GM18511 (cell line): ENCODE measurements at regions not wholly inside any gene's neighbourhood (a gene's known extent, or its start where the extent isn't known, plus 50 kb on each side); places are given as distances from the start of the nearest gene placed in this dataset.
A peak's percentile ranks its signal among the peaks of the same experiment; 100 is the strongest.
"Not testable (repeated sequence)": the region's sequence is repeated elsewhere in the genome, so short reads cannot be mapped to it uniquely, and the experiment has no call there.

Experiments
- ATAC-seq: cut with Tn5 transposase; IDR thresholded peaks from one replicate; pipeline ENCODE4 v1.9.1; 2021; ENCODE audit warnings: mild to moderate bottlenecking, moderate library complexity; ENCODE audit not compliant: unreplicated experiment

DNA sequence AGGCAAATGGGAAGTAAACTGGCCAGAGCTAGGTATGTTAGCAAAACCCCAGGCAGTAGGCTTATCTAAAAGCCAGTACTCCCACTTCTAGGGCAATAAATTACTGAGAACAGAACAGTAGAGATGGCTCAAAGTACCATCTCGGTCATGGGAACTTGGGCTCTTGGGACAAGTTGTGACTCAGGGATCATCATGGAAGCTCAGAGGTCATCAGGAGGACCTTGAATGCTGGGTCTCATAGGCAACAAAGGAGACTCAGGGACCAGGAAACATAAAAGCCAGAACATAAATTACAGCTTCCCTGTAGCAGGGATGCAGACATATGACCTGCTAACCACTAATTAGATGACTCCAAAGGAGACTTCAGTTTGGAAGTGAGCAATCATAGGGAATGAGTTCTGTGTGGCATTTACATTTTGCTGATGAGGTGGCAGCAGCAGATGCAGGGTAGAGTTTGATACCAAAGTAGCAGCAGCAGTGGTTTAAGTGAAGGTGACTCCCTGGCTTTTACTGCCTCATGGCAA lies 97.6 kb upstream of the SCAF11 start:
- ATAC-seq: no peak

DNA sequence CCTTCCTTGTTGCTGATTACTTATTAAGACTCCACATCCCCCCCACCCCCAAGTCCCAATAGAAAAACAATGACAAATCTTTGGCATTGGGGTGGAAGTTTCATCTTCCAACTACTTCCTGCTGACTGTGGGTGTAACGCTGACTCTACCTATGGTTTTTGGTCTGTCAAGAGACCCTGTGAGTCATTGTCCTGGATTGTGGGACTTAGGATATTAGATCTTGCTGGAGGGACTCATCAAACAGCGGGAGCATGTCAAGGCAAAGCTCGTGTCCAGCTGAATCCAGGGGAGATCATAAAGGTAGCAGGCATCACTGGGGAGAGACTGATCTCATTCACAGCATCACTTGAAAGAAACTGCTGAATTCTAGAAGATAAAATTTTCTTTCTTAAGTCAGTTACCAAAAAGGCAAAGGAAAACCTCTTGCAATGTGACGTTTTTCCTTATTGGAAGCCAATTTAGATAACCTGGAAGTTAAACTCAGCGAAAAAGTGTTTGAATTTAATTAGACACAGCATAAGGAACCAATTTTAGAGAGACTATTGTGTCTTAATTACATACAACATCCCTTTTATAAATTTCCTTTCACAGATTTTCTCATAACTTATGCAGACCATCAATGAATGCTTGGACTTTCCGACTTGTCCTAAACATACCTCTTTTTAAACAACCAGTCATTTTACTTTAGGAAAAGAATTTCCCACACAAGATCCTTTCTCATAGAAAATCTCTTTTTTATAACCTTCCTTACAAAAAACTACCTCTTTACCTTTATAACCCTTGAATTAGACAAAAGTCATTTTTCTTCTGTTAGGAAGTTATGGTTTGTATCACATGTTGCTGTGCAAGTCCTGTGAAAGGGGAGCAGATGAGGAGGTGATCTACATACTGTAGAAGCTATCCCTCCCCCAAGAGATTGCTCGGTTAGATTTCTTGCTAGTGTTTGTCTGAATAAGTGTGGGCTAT lies 94.6 kb upstream of the SCAF11 start:
- no peak for ATAC-seq

DNA sequence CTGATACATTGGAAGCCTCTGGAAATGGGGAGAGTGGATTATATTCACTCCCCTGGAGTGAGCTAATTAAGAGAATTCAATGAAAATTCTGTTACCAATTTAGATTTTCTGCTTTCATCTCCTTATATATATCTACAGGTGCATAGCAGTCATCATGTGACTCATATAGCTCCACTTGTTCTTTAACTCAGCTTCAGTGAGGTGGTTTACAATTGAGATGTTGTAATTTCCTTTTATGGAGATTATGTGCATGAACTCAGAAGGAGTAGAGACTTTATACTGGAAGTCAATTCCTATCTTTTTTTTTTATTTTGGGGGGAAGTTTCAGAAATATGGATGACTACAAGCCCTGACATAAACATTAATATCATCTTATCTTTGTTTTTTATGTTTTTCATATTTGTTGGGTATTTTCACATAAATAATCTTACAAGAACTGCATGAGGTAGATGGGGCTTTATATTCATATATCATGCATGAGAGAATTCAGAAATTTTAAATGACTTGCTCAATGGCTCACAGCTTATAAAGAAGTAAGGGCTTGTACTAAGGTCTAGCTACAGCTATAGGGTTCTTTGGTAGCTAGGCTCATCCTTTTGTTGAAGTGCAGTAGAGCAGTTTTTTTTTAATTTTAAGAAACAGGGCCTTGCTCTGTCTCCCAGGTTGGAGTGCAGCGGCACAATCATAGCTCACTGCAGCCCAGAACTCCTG lies 92.3 kb upstream of the SCAF11 start:
- no peak for ATAC-seq

DNA sequence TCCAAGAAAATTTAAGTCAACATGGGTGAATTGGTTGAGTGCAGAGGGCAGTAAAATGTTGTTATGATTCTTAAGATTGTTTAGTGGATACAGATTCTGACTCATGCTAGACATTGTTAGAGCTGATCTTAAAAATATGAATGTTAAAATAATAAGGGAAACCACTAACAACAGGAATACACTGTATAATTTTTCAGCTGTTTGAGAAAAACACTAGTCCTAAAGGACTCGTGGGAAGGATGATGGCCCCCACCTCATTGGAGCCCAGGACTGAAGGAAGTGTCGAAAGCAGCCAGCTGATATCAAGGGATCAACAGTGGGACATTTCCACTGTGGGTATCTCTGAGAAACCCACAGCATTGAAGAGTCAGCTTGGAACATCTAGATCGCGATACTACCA lies 82.9 kb upstream of the SCAF11 start:
- no peak for ATAC-seq

DNA sequence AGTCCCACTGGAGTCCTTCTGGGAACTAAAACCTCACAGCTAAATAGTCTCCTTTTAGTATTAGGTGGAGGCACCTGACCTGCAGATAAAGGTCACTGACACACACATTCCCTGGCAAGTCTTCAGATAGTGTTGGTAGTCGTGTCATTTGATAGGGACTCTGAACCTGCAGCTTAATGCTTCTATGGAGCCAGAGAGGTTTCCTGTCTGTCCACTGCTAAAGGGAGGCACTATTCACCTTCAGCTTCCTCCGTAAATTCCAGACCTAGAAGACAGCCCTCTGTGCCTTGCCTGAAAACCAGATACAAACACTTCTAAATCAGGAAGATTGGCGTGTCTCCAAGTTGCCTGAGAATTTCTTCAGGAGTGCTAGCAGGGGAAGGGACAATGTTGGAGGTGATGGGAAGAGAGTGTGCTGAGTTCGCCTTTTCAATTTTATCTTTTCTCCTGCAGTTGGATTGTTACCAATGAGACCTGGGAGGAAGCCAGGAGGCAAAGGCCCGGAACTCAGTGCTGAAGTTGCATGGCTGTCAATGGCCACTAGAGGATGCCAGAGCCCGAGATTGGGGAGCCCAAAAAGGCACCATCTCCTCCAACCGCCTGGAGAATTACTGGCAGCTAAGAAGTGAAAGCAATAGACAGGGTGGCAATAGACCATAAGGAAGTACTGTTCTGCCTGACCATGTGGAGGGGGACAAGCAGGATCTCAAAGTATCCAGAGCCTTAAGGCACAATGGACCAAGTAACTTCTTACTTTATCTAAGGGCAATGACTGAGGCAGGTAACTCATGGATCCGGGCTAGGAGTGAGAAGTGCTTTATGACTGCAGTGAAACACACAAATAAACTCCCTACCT lies 81.6 kb upstream of the SCAF11 start:
- ATAC-seq: peak; percentile 96

DNA sequence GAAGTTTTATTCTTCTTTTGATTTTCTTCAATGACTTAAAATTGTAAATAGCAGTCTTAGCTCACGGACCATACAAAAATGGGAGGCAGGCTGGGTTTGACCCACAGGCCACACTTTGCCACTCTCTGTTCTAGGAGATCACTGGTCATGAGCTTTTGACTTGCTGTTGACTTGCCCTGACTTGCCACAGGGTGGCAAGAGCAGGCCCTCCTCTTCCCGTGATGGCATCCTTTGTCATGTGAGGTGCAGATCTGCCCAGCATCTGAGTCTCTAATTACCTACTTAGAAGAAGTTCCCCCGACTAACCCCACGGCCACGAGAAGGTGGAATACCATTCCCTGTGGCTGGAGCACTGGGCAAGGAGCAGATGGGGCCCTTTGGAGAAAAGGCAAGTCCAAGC lies 81.0 kb upstream of the SCAF11 start:
- no peak for ATAC-seq

DNA sequence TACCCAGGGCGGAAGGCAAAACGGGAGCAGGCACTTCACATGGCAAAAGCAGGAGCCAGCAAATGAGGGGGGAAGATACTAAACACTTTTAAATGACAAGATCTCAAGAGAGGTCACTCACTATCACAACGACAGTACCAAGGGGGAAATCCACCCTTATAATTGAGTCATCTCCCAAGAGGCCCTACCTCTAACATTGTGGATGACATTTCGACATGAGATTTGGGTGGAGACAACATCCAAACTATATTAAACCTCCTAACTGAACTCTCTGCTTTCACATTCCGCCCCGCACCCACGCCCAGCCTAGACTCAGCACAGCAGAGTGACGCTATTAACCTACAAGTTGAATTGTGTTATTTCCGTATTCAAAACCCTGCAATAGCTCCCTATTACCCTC lies 76.7 kb upstream of the SCAF11 start:
- ATAC-seq: no peak

DNA sequence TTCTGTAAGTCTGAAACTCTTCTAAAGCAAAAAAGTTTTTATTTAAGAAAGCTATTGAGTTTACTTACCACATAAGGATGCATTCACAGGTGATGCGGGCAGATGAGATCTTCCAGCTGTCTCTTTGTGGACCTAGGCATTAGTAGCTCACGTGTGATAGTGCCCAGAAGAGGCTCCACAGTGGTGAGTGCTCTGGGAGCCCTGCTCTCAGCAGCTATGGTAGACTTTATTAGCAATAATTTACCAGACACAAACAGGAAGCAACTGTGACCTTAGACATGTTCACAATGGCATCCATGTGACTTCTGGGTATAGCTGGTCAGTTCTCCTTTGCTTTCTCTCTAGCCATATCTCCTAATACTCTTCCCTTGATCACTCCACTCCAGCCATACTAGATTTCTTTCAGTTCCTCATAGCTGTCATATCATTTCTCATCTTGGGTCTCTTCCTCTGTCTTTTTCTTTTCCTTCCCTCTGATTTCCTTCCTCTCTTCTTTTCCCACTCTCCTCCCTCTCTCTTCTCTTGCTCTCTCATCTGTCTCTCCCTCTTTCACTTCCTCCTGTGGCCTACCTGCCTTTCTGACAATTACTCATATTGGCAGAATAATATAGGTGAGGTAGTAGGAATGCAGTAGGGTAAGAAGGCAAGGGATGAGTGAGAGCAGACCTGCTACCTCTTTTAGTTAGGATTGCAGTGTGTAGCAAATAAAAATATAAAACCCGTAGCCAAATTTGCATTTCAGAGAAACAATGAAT lies 75.2 kb upstream of the SCAF11 start:
- peak; percentile 90 for ATAC-seq

DNA sequence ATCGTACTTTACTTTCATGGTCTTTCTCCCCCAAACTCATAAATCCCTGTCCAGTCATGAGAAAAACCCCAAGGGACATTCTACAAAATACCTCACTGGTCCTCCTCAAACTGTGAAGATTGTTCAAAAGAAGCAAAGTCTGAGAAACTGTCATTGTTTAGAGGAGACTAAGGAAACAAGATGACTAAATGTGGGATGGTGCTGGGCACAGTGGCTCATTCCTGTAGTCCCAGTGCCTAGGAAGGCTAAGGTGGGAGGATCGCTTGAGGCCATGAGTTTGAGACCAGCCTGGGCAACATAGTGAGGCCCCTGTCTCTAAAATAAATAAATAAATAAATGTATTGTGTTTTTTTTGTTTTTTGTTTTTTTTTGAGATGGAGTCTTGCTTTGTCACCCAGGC lies 74.2 kb upstream of the SCAF11 start:
- ATAC-seq: no peak

DNA sequence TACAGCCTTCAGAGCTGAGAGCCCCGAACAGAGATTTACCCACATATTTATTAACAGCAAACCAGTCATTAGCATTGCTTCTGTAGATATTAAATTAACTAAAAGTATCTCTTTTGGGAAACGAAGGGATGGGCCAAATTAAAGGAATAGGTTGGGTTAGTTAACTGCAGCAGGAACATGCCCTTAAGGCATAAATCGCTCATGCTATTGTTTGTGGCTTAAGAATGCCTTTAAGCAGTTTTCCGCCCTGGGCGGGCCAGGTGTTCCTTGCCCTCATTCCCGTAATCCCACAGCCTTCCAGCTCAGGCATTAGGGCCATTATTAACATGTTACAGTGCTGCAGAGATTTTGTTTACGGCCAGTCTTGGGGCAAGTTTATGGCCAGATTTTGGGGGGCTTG lies 68.3 kb upstream of the SCAF11 start:
- not testable (repeated sequence) for ATAC-seq

DNA sequence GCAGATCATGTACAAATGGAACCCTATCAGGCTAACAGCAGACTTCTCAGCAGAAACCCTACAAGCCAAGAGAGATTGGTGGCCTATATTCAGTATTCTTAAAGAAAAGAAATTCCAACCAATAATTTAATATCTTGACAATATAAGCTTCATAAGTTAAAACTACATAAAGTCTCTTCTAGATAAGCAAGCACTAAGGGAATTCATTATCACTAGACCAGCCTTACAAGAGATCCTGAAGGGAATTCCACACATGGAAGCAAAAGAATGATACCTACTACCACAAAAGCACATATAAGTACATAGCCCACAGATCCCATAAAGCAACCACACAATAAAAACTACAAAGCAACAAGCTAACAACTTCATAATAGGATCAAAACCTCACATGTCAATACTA lies 60.4 kb upstream of the SCAF11 start:
- ATAC-seq: no peak

DNA sequence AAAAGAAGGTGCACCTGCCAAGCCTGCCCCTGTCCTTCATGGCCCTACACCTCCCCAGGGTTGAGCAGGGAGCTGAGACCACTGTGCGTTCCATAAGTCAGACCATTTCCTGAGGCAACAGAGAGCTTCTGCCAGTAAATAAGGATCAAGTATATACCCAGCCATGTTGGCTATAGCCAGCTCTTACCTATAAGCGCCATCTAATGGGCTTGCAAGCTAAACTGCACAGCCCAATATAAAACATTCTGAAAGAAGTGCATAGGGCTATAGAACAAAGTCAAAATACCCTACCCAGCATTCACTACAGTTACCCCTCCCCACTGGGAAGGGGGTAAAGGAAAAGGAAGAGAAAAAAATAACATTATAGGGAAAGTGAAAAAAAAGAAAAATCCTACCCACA lies 59.3 kb upstream of the SCAF11 start:
- no peak for ATAC-seq

DNA sequence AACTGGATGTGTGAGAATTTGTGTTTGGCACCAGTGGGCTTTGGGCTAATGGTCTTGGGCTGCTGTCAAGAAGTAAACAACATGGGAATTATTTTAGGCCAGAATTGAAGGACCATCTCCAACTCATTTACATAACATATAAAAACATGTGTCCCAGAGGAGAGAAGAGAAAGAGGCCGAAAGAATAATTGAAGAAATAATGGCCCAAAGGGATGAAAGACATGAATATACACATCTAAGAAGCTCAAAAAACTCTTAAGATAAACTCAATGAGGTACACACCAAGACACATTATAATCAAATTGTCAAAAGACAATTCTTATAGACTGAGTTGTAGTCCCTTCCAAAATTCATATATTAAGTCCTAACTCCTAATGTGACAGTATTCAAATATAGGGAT lies 56.1 kb upstream of the SCAF11 start:
- ATAC-seq: no peak

DNA sequence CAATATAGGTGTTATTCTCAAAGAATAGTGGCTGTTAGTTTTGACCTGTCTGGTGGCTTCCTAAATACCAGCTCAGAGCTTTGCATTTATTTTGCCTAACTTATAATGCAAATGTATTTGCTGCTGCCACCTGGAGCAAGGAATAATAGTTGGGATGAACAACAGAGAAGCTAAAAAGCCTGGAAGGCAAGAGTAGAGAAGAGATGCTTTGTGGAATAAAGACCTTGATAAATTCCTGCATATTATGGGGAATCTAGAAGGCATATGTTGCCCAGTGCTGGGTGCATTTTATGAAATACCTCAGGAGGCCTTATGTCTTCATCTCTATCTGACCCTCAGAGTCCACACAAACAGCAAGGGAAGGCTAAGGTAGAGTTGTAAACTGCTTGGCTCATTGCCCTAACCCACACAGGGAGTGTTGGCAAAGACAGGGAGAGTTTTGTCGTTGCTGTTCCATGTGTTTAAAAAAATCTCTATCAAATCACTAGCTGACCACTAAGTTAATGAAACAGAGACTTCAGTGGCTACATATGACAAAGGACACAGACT lies 53.7 kb upstream of the SCAF11 start:
- ATAC-seq: no peak
